GM23338 (cell line): ENCODE measurements at regions not wholly inside any gene's neighbourhood (a gene's known extent, or its start where the extent isn't known, plus 50 kb on each side); places are given as distances from the start of the nearest gene placed in this dataset.

Source experiments
- EZH2 ChIP-seq: fragments of 200-600 bp; sonication (generic); IDR thresholded peaks from one replicate; pipeline ENCODE4 v1.8.0; 2017; ENCODE audit warnings: antibody characterized with exemption, mild to moderate bottlenecking, low read depth; ENCODE audit not compliant: unreplicated experiment
- EZH2phosphoT487 ChIP-seq: fragments of 200-600 bp; sonication (generic); IDR thresholded peaks from one replicate; pipeline ENCODE4 v1.8.1; 2018; ENCODE audit warnings: antibody characterized with exemption; ENCODE audit not compliant: unreplicated experiment
- JUNB ChIP-seq: IDR thresholded peaks from one replicate; pipeline ENCODE4 v1.6.1; 2016; ENCODE audit warnings: antibody characterized with exemption; ENCODE audit not compliant: unreplicated experiment
- NANOG ChIP-seq: IDR thresholded peaks from 2 replicates; pipeline ENCODE4 v1.6.1; 2016; ENCODE audit warnings: antibody characterized with exemption, borderline replicate concordance
- POLR2AphosphoS5 ChIP-seq: IDR thresholded peaks from 2 replicates; pipeline ENCODE4 v1.6.1; 2016; ENCODE audit warnings: antibody characterized with exemption, low read depth
- REST ChIP-seq: IDR thresholded peaks from one replicate; pipeline ENCODE4 v1.6.1; 2018; ENCODE audit warnings: antibody characterized with exemption; ENCODE audit not compliant: unreplicated experiment
- ZNF114 ChIP-seq: fragments of 250-450 bp; sonication (Bioruptor Pico); IDR thresholded peaks from 2 replicates; pipeline ENCODE4 v1.5.0; 2020; ENCODE audit warnings: mild to moderate bottlenecking, moderate library complexity
- TF ChIP-seq, protein P1 (sequence below), 2 experiments: fragments of 200-600 bp in 1 of 2; sonication (generic) in 1 of 2; conservative IDR thresholded peaks; 2 replicates each; pipeline versions ENCODE4 v1.5.1 to v1.6.1; 2016 to 2017; ENCODE audit warnings: antibody characterized with exemption in 2 of 2, low read depth in 2 of 2, mild to moderate bottlenecking in 2 of 2, moderate library complexity in 1 of 2

DNA sequence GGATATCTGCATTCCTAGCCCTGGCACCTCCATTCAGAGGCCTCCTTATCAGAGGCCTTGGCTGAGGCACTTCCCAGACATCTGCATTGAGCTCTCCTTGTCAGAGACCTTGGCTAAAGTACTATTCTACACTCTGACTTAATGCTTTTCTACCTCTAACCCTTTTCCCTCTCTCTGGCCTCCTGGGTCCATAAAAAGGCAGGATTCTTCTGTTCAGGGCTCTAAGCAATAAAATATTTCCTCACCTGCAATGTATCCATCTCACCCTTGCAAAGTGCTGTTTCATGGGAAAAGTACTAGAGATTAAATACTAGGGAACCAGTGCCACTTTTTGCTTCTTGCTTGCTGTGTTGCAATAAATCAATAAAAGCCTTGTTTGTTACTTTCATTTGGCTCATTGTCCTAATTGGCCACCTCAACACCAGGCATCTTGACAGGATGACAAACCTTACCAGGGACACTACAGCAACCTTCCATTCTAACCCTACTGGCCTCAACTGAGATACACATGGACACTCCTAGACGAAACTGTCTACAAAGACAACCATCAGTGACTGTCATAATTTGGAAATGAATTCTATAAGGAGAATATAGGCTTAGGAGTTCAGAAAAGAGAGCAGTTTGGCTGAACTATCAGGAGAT is 106.5 kb upstream of the SETMAR start:
- TF ChIP-seq, protein P1, sequence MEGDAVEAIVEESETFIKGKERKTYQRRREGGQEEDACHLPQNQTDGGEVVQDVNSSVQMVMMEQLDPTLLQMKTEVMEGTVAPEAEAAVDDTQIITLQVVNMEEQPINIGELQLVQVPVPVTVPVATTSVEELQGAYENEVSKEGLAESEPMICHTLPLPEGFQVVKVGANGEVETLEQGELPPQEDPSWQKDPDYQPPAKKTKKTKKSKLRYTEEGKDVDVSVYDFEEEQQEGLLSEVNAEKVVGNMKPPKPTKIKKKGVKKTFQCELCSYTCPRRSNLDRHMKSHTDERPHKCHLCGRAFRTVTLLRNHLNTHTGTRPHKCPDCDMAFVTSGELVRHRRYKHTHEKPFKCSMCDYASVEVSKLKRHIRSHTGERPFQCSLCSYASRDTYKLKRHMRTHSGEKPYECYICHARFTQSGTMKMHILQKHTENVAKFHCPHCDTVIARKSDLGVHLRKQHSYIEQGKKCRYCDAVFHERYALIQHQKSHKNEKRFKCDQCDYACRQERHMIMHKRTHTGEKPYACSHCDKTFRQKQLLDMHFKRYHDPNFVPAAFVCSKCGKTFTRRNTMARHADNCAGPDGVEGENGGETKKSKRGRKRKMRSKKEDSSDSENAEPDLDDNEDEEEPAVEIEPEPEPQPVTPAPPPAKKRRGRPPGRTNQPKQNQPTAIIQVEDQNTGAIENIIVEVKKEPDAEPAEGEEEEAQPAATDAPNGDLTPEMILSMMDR (conservative IDR thresholded peaks at IDR 0.05; ENCODE audit: low read depth in 2 of 2): no peak
- TF ChIP-seq ZNF114 (no peak), EZH2 (no peak), POLR2AphosphoS5 (no peak), EZH2phosphoT487 (no peak), REST (no peak), NANOG (no peak), JUNB (no peak)
